ENCODE measurements at regions not wholly inside any gene's neighbourhood (a gene's known extent, or its start where the extent isn't known, plus 50 kb on each side); places are given as distances from the start of the nearest gene placed in this dataset.

DNA sequence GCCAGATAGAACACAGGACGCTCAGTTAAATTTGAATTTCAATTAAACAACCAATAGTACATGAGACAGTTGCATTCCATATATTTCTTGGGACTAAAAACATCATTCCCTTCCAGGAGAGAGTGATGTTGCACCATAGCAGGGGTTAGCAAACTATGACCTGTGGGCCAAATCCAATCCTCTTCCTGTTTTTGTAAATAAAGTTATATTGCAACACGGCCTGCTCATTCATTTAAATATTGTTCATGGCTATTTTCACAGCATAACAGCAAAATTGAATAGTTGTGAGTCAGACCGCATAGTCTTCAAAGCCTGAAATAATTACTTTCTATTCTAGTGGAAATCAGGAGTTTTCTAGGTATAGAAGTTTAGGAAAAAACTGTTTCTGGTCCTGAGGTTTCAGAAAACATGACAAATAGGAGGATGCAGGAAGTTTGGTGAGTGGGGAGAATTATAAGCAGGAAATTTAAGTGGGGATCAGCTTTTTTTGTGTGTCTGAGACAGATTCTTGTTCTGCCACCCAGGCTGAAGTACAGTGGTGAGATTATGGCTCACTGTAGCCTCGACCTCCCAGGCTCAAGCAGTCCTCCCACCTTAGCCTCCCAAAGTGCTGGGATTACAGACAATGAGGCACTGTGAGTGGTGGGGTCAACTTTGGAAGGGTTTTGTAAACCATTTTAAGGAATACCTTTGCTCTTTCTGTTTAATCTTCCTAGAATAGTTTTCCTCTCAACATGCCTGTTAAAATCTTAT lies 131.5 kb downstream of the SOCS6 start:
- H3K27ac ChIP-seq (ENCODE audit: low read depth, low read length, poor library complexity, severe bottlenecking), result no peak overlapping the region
- intact Hi-C loops (cut with micrococcal nuclease; ENCODE audit: unreplicated experiment), result no loop called here
- CTCF ChIA-PET, result no interaction called here
- no peak for DNase-seq (ENCODE audit: low spot score)
- H3K27me3 ChIP-seq (replicated peaks; ENCODE audit: insufficient read depth, low read depth, low read length, poor library complexity), result no peaks in the 10 kb centered on the region
- H3K4me3 ChIP-seq (ENCODE audit: low read depth, low read length, poor library complexity, severe bottlenecking), result no peak overlapping the region
- H3K9me3 ChIP-seq (ENCODE audit: low read depth, low read length, poor library complexity, severe bottlenecking), result no peaks in the 10 kb centered on the region
- no peaks in the 10 kb centered on the region for H3K36me3 ChIP-seq (ENCODE audit: insufficient read depth, low read length, poor library complexity, severe bottlenecking)
- POLR2A ChIA-PET (ENCODE audit: low non-redundant PET), result no interaction called here
- H3K4me1 ChIP-seq (ENCODE audit: insufficient read depth, low read length, poor library complexity, severe bottlenecking), result peaks cover 8% of the 10 kb centered on the region
- BruUV-seq (replicated peaks), result no TSS peak
- TF ChIP-seq EZH2 (IDR thresholded peaks at IDR 0.05; ENCODE audit: borderline replicate concordance, low read depth, low read length, poor library complexity, severe bottlenecking), result no peak
- TF ChIP-seq, protein P1, sequence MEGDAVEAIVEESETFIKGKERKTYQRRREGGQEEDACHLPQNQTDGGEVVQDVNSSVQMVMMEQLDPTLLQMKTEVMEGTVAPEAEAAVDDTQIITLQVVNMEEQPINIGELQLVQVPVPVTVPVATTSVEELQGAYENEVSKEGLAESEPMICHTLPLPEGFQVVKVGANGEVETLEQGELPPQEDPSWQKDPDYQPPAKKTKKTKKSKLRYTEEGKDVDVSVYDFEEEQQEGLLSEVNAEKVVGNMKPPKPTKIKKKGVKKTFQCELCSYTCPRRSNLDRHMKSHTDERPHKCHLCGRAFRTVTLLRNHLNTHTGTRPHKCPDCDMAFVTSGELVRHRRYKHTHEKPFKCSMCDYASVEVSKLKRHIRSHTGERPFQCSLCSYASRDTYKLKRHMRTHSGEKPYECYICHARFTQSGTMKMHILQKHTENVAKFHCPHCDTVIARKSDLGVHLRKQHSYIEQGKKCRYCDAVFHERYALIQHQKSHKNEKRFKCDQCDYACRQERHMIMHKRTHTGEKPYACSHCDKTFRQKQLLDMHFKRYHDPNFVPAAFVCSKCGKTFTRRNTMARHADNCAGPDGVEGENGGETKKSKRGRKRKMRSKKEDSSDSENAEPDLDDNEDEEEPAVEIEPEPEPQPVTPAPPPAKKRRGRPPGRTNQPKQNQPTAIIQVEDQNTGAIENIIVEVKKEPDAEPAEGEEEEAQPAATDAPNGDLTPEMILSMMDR (conservative IDR thresholded peaks at IDR 0.05; ENCODE audit: low read depth, low read length), result no peak

DNA sequence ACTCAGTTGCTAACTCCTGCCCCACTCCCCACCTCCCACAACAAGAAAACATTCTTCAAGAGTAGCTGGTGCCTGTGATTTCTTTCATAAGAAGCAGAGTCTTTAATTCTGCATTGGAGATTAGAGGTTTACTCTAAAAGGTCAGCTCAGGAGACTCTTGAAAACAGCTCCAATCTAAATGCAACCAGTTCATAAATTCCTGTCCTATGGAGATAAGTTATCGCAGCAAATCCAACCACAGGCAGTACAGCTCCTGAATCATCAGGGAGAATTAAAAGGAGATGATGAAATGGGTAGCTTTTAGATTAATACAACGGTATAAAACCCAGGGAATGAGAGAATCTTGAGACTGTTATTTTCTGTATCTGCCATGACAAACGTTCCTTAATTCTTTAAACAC lies 130.7 kb downstream of the SOCS6 start:
- CTCF ChIA-PET, result no interaction called here
- no TSS peak for BruUV-seq (replicated peaks)
- POLR2A ChIA-PET (ENCODE audit: low non-redundant PET), result no interaction called here
- TF ChIP-seq EZH2 (IDR thresholded peaks at IDR 0.05; ENCODE audit: borderline replicate concordance, low read depth, low read length, poor library complexity, severe bottlenecking), result no peak
- TF ChIP-seq, protein P1 (conservative IDR thresholded peaks at IDR 0.05; ENCODE audit: low read depth, low read length), result no peak
- H3K9me3 ChIP-seq (ENCODE audit: low read depth, low read length, poor library complexity, severe bottlenecking), result no peaks in the 10 kb centered on the region
- H3K4me3 ChIP-seq (ENCODE audit: low read depth, low read length, poor library complexity, severe bottlenecking), result no peak overlapping the region
- no peak for DNase-seq (ENCODE audit: low spot score)
- H3K36me3 ChIP-seq (ENCODE audit: insufficient read depth, low read length, poor library complexity, severe bottlenecking), result no peaks in the 10 kb centered on the region
- H3K4me1 ChIP-seq (ENCODE audit: insufficient read depth, low read length, poor library complexity, severe bottlenecking), result peaks cover 8% of the 10 kb centered on the region
- no peaks in the 10 kb centered on the region for H3K27me3 ChIP-seq (replicated peaks; ENCODE audit: insufficient read depth, low read depth, low read length, poor library complexity)
- intact Hi-C loops (cut with micrococcal nuclease; ENCODE audit: unreplicated experiment), result no loop called here
- no peak overlapping the region for H3K27ac ChIP-seq (ENCODE audit: low read depth, low read length, poor library complexity, severe bottlenecking)

DNA sequence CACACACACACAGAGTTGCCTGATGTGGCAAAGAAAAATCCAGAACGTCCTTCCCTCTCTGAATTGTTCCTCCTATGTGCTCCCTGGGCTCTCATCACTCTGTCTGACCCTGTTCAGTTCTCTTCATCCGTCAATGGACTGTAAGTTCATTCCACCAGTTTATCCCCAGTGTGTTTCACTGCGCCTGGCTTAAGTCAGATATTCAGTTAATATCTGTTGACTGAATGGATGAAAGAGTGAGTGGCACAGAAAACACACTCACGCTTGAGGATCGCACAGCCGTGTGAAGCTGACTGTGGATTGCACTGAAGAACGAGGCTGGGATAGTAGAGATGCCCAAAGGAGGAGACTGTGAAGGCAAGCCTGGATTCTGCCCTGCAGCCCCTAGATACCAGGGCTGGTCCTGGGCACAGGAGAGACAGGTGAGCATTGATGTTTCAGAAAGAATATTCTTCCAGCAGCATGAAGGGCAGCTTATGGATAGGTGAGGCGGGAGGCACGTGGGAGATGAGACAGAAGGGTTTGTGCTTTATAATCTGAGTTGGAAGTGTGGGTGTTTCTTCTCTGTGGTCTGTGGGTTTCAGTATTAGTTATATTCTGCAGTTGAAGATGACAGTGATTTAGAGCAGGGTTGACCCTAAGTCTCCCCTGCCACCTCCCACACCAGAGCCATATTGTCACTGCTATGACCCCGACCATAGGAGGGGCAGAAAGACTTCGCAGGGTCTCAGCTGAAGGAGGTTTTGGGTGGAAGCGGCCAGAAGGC lies 129.9 kb downstream of the SOCS6 start:
- Histone ChIP-seq H3K4me1 (ENCODE audit: insufficient read depth, low read length, poor library complexity, severe bottlenecking) (peaks cover 8% of the 10 kb centered on the region), H3K4me3 (ENCODE audit: low read depth, low read length, poor library complexity, severe bottlenecking) (no peak overlapping the region), H3K27me3 (replicated peaks; ENCODE audit: insufficient read depth, low read depth, low read length, poor library complexity) (no peaks in the 10 kb centered on the region), H3K9me3 (ENCODE audit: low read depth, low read length, poor library complexity, severe bottlenecking) (no peaks in the 10 kb centered on the region), H3K27ac (ENCODE audit: low read depth, low read length, poor library complexity, severe bottlenecking) (no peak overlapping the region), H3K36me3 (ENCODE audit: insufficient read depth, low read length, poor library complexity, severe bottlenecking) (no peaks in the 10 kb centered on the region)
- no peak for DNase-seq (ENCODE audit: low spot score)
- CTCF ChIA-PET, result no interaction called here
- intact Hi-C loops (cut with micrococcal nuclease; ENCODE audit: unreplicated experiment), result no loop called here
- TF ChIP-seq, protein P1 (conservative IDR thresholded peaks at IDR 0.05; ENCODE audit: low read depth, low read length), result no peak
- POLR2A ChIA-PET (ENCODE audit: low non-redundant PET), result no interaction called here
- no TSS peak for BruUV-seq (replicated peaks)

Measured in A673 (cell line).